Activated T-cell treated with anti-CD3 and anti-CD28 coated beads, Interleukin-2, amount 50 U/mL, for 4 hours (primary cell): ENCODE measurements at regions not wholly inside any gene's neighbourhood (a gene's known extent, or its start where the extent isn't known, plus 50 kb on each side); places are given as distances from the start of the nearest gene placed in this dataset.

Experiments
- ATAC-seq, 2 donors: fragments of 200-7000 bp; cut with Tn5 transposase; one replicate each; pipeline ENCODE4 v1.10.0; 2021
- DNase-seq: peaks from one replicate; pipeline ENCODE4 v3.0.0-alpha.2; 2020
- H3K27me3 Mint-ChIP-seq: one replicate; pipeline ENCODE4 v1.8.0; 2021; ENCODE audit warnings: low read depth, mixed read lengths
- H3K36me3 Mint-ChIP-seq: one replicate; pipeline ENCODE4 v1.8.0; 2022; ENCODE audit warnings: mixed read lengths; ENCODE audit not compliant: insufficient read depth
- H3K4me1 Mint-ChIP-seq: one replicate; pipeline ENCODE4 v1.8.0; 2021; ENCODE audit warnings: low read depth, mixed read lengths
- H3K4me3 Mint-ChIP-seq: one replicate; pipeline ENCODE4 v1.8.0; 2021; ENCODE audit warnings: mild to moderate bottlenecking, moderate library complexity, mixed read lengths
- H3K9me3 Mint-ChIP-seq: one replicate; pipeline ENCODE4 v1.8.0; 2021; ENCODE audit warnings: mixed read lengths

GRCh38 chr3:117454254-117454653 is 744.7 kb downstream of the TUSC7 start:
- H3K4me1 Mint-ChIP-seq: no peaks in the 10 kb centered on the region
- no peak for DNase-seq
- no peaks in the 10 kb centered on the region for H3K27me3 Mint-ChIP-seq
- ATAC-seq: no peak
- H3K9me3 Mint-ChIP-seq: peaks cover 7% of the 10 kb centered on the region
- H3K36me3 Mint-ChIP-seq: no peaks in the 10 kb centered on the region
- no peak overlapping the region for H3K4me3 Mint-ChIP-seq

- DNase-seq: no peak
- ATAC-seq: no peak
- Mint-ChIP-seq H3K4me3 (no peak overlapping the region), H3K4me1 (no peaks in the 10 kb centered on the region), H3K27me3 (no peaks in the 10 kb centered on the region), H3K36me3 (no peaks in the 10 kb centered on the region), H3K9me3 (peaks cover 7% of the 10 kb centered on the region)
Observed at GRCh38 chr3:117454908-117455307, 745.3 kb downstream of the TUSC7 start.

GRCh38 chr3:117455782-117456181 is 746.2 kb downstream of the TUSC7 start:
- no peak for DNase-seq
- Mint-ChIP-seq H3K4me1 (no peaks in the 10 kb centered on the region), H3K27me3 (no peaks in the 10 kb centered on the region), H3K36me3 (no peaks in the 10 kb centered on the region), H3K9me3 (peaks cover 7% of the 10 kb centered on the region), H3K4me3 (no peak overlapping the region)
- no peak for ATAC-seq

GRCh38 chr3:117463276-117464115 is 753.9 kb downstream of the TUSC7 start:
- H3K27me3 Mint-ChIP-seq: no peaks in the 10 kb centered on the region
- peaks cover 4% of the 10 kb centered on the region for H3K9me3 Mint-ChIP-seq

GRCh38 chr3:117471831-117472230 is 762.3 kb downstream of the TUSC7 start:
- Mint-ChIP-seq H3K4me1 (no peaks in the 10 kb centered on the region), H3K36me3 (no peaks in the 10 kb centered on the region), H3K9me3 (no peaks in the 10 kb centered on the region), H3K27me3 (no peaks in the 10 kb centered on the region), H3K4me3 (no peak overlapping the region)
- DNase-seq (no peak), ATAC-seq (no peak)

More at GRCh38 chr3:117463276-117464115, 753.9 kb downstream of the TUSC7 start:
- H3K36me3 Mint-ChIP-seq: no peaks in the 10 kb centered on the region
- no peak for DNase-seq
- ATAC-seq: no peak
- no peak overlapping the region for H3K4me3 Mint-ChIP-seq
- H3K4me1 Mint-ChIP-seq: no peaks in the 10 kb centered on the region

- ATAC-seq: no peak
Observed at GRCh38 chr3:117473981-117474538, 764.5 kb downstream of the TUSC7 start.

GRCh38 chr3:117476572-117476971 is 767.0 kb downstream of the TUSC7 start:
- no peaks in the 10 kb centered on the region for H3K9me3 Mint-ChIP-seq
- DNase-seq: no peak
- ATAC-seq: no peak
- no peaks in the 10 kb centered on the region for H3K27me3 Mint-ChIP-seq
- H3K4me1 Mint-ChIP-seq: no peaks in the 10 kb centered on the region
- H3K4me3 Mint-ChIP-seq: no peak overlapping the region
- no peaks in the 10 kb centered on the region for H3K36me3 Mint-ChIP-seq

More at GRCh38 chr3:117473981-117474538, 764.5 kb downstream of the TUSC7 start:
- no peak overlapping the region for H3K4me3 Mint-ChIP-seq
- H3K27me3 Mint-ChIP-seq: no peaks in the 10 kb centered on the region
- DNase-seq: no peak
- H3K9me3 Mint-ChIP-seq: no peaks in the 10 kb centered on the region
- no peaks in the 10 kb centered on the region for H3K36me3 Mint-ChIP-seq
- no peaks in the 10 kb centered on the region for H3K4me1 Mint-ChIP-seq

- Mint-ChIP-seq H3K27me3 (no peaks in the 10 kb centered on the region), H3K4me3 (no peak overlapping the region), H3K36me3 (no peaks in the 10 kb centered on the region), H3K9me3 (no peaks in the 10 kb centered on the region), H3K4me1 (no peaks in the 10 kb centered on the region)
- DNase-seq (no peak), ATAC-seq (no peak)
Observed at GRCh38 chr3:117477214-117477755, 767.7 kb downstream of the TUSC7 start.

GRCh38 chr3:117479095-117479494 is 769.5 kb downstream of the TUSC7 start:
- Mint-ChIP-seq H3K9me3 (peaks cover 3% of the 10 kb centered on the region), H3K4me1 (no peaks in the 10 kb centered on the region), H3K27me3 (no peaks in the 10 kb centered on the region), H3K36me3 (no peaks in the 10 kb centered on the region), H3K4me3 (no peak overlapping the region)
- ATAC-seq: no peak
- no peak for DNase-seq

- ATAC-seq: no peak
- Mint-ChIP-seq H3K4me3 (no peak overlapping the region), H3K36me3 (no peaks in the 10 kb centered on the region), H3K27me3 (no peaks in the 10 kb centered on the region), H3K9me3 (peaks cover 3% of the 10 kb centered on the region), H3K4me1 (no peaks in the 10 kb centered on the region)
- DNase-seq: no peak
Observed at GRCh38 chr3:117480525-117480924, 770.9 kb downstream of the TUSC7 start.

GRCh38 chr3:117480972-117481371 is 771.4 kb downstream of the TUSC7 start:
- Mint-ChIP-seq H3K27me3 (no peaks in the 10 kb centered on the region), H3K36me3 (no peaks in the 10 kb centered on the region), H3K9me3 (peaks cover 3% of the 10 kb centered on the region), H3K4me1 (no peaks in the 10 kb centered on the region), H3K4me3 (no peak overlapping the region)
- ATAC-seq: no peak
- no peak for DNase-seq

- no peaks in the 10 kb centered on the region for H3K27me3 Mint-ChIP-seq
- ATAC-seq: no peak
- peaks cover 3% of the 10 kb centered on the region for H3K9me3 Mint-ChIP-seq
- DNase-seq: no peak
- no peak overlapping the region for H3K4me3 Mint-ChIP-seq
- H3K36me3 Mint-ChIP-seq: no peaks in the 10 kb centered on the region
- H3K4me1 Mint-ChIP-seq: no peaks in the 10 kb centered on the region
Observed at GRCh38 chr3:117483839-117484238, 774.3 kb downstream of the TUSC7 start.

GRCh38 chr3:117485841-117486240 is 776.3 kb downstream of the TUSC7 start:
- H3K4me1 Mint-ChIP-seq: no peaks in the 10 kb centered on the region
- H3K9me3 Mint-ChIP-seq: peaks cover 3% of the 10 kb centered on the region
- H3K27me3 Mint-ChIP-seq: no peaks in the 10 kb centered on the region
- ATAC-seq: no peak
- H3K36me3 Mint-ChIP-seq: no peaks in the 10 kb centered on the region
- no peak overlapping the region for H3K4me3 Mint-ChIP-seq
- no peak for DNase-seq

GRCh38 chr3:117486719-117487716 is 777.4 kb downstream of the TUSC7 start:
- no peaks in the 10 kb centered on the region for H3K36me3 Mint-ChIP-seq

More at GRCh38 chr3:117486719-117487716, 777.4 kb downstream of the TUSC7 start:
- no peak for ATAC-seq
- H3K4me1 Mint-ChIP-seq: no peaks in the 10 kb centered on the region
- no peak for DNase-seq
- H3K4me3 Mint-ChIP-seq: no peak overlapping the region
- peaks cover 3% of the 10 kb centered on the region for H3K9me3 Mint-ChIP-seq
- H3K27me3 Mint-ChIP-seq: no peaks in the 10 kb centered on the region
